ENCODE measurements at regions not wholly inside any gene's neighbourhood (a gene's known extent, or its start where the extent isn't known, plus 50 kb on each side); places are given as distances from the start of the nearest gene placed in this dataset.

- TF ChIP-seq, protein P1, sequence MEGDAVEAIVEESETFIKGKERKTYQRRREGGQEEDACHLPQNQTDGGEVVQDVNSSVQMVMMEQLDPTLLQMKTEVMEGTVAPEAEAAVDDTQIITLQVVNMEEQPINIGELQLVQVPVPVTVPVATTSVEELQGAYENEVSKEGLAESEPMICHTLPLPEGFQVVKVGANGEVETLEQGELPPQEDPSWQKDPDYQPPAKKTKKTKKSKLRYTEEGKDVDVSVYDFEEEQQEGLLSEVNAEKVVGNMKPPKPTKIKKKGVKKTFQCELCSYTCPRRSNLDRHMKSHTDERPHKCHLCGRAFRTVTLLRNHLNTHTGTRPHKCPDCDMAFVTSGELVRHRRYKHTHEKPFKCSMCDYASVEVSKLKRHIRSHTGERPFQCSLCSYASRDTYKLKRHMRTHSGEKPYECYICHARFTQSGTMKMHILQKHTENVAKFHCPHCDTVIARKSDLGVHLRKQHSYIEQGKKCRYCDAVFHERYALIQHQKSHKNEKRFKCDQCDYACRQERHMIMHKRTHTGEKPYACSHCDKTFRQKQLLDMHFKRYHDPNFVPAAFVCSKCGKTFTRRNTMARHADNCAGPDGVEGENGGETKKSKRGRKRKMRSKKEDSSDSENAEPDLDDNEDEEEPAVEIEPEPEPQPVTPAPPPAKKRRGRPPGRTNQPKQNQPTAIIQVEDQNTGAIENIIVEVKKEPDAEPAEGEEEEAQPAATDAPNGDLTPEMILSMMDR (IDR thresholded peaks at IDR 0.05): no peak
- no peak for TF ChIP-seq POLR2A (IDR thresholded peaks at IDR 0.05)
These were observed 110.5 kb upstream of the KLF4 start for GRCh38 chr9:107600060-107600573.

Data from right lobe of liver (tissue), 4 donors.